A549 (cell line): ENCODE measurements at regions not wholly inside any gene's neighbourhood (a gene's known extent, or its start where the extent isn't known, plus 50 kb on each side); places are given as distances from the start of the nearest gene placed in this dataset.
A peak's percentile ranks its signal among the peaks of the same experiment; 100 is the strongest.

Experiments
- ATAC-seq, 2 experiments: fragments of 200-7000 bp in 1 of 2; fragments of >200 bp in 1 of 2; cut with Nextera tagmentation in 1 of 2; cut with Tn5 transposase in 1 of 2; 3 replicates each; pipeline versions ENCODE4 v1.8.0 to v1.9.1; 2018 to 2020; ENCODE audit warnings: mild to moderate bottlenecking in 1 of 2, moderate library complexity in 1 of 2
- CTCF ChIA-PET: fragments of 300-600 bp; sonication (Branson Sonifier 250); formaldehyde crosslinking; extraction: SDS; loops from one replicate; lab custom pipeline; 2021; ENCODE audit warnings: antibody characterized with exemption, inconsistent platforms; lab: Yijun Ruan, JAX
- POLR2A ChIA-PET: fragments of 350-600 bp; formaldehyde crosslinking; extraction: SDS; loops from one replicate; lab custom pipeline; 2021; ENCODE audit warnings: antibody characterized with exemption, inconsistent platforms; lab: Yijun Ruan, JAX
- DNase-seq, 2 experiments: peaks; one replicate each; pipeline versions ENCODE4 v3.0.0 to v3.0.0-alpha.2; 2011 to 2016; ENCODE audit warnings: low read depth in 1 of 2, low spot score in 1 of 2
- FAIRE-seq: peaks from 2 replicates; lab custom pipeline; 2011; peaks lifted over from hg19 to GRCh38; lab: Jason Lieb, UNC
- H3K27ac ChIP-seq, 2 experiments: fragments of >200 bp; sonication (Bioruptor Twin); formaldehyde crosslinking; 3 replicates each; pipeline ENCODE4 v1.5.1; 2016 to 2017
- H3K4me1 ChIP-seq: fragments of >200 bp; sonication (Bioruptor Twin); formaldehyde crosslinking; 3 replicates; pipeline ENCODE4 v1.6.1; 2016
- H3K4me2 ChIP-seq: fragments of >200 bp; sonication (Bioruptor Twin); formaldehyde crosslinking; 3 replicates; pipeline ENCODE4 v1.6.1; 2016
- H3K4me3 ChIP-seq: fragments of >200 bp; sonication (Bioruptor Twin); formaldehyde crosslinking; 3 replicates; pipeline ENCODE4 v1.5.1; 2016
- H3K9me3 ChIP-seq: fragments of >200 bp; sonication (Bioruptor Twin); formaldehyde crosslinking; 3 replicates; pipeline ENCODE4 v1.6.1; 2016
- ATOH8 ChIP-seq: fragments of 250-450 bp; sonication (Bioruptor Pico); IDR thresholded peaks from 2 replicates; pipeline ENCODE4 v1.5.0; 2020; ENCODE audit warnings: low read depth, mild to moderate bottlenecking, moderate library complexity
- CBX2 ChIP-seq: fragments of 200-600 bp; sonication (generic); IDR thresholded peaks from 2 replicates; pipeline ENCODE4 v1.6.1; 2016; ENCODE audit warnings: low read depth, mild to moderate bottlenecking, borderline replicate concordance
- CBX8 ChIP-seq: fragments of 200-600 bp; sonication (generic); IDR thresholded peaks from 2 replicates; pipeline ENCODE4 v1.6.1; 2016
- CHD2 ChIP-seq: fragments of 150-350 bp; IDR thresholded peaks from 2 replicates; pipeline ENCODE4 v1.6.1; 2014; ENCODE audit warnings: low read length; ENCODE audit not compliant: partially characterized antibody
- EHF ChIP-seq: fragments of 250-450 bp; sonication (Bioruptor Pico); IDR thresholded peaks from 2 replicates; pipeline ENCODE4 v1.5.0; 2020; ENCODE audit warnings: mild to moderate bottlenecking
- EHMT2 ChIP-seq: fragments of 200-600 bp; sonication (generic); IDR thresholded peaks from 2 replicates; pipeline ENCODE4 v1.6.1; 2016; ENCODE audit warnings: antibody characterized with exemption, low read depth, mild to moderate bottlenecking, moderate library complexity
- ELK1 ChIP-seq: fragments of 150-350 bp; IDR thresholded peaks from 2 replicates; pipeline ENCODE4 v1.6.1; 2014; ENCODE audit warnings: low read depth, mild to moderate bottlenecking, low read length
- ESRRA ChIP-seq: fragments of 150-350 bp; IDR thresholded peaks from 2 replicates; pipeline ENCODE4 v1.6.1; 2014; ENCODE audit warnings: mild to moderate bottlenecking, low read length, borderline replicate concordance
- FOSB ChIP-seq: fragments of 250-450 bp; sonication (Bioruptor Pico); IDR thresholded peaks from 2 replicates; pipeline ENCODE4 v1.5.0; 2020; ENCODE audit warnings: mild to moderate bottlenecking, moderate library complexity
- FOSL2 ChIP-seq, 2 experiments: fragments of 450-650 bp in 1 of 2; fragments of >200 bp in 1 of 2; sonication (Bioruptor Twin) in 1 of 2; formaldehyde crosslinking; IDR thresholded peaks; 2 replicates each; pipeline versions ENCODE4 v1.5.0 to v1.6.1; 2016 to 2020; ENCODE audit warnings: mild to moderate bottlenecking in 1 of 2, moderate library complexity in 1 of 2
- GATA3 ChIP-seq: IDR thresholded peaks from 2 replicates; pipeline ENCODE4 v1.6.1; 2012; ENCODE audit warnings: borderline replicate concordance
- HOXA7 ChIP-seq: fragments of 250-450 bp; sonication (Bioruptor Pico); IDR thresholded peaks from 2 replicates; pipeline ENCODE4 v1.5.0; 2020; ENCODE audit warnings: mild to moderate bottlenecking, moderate library complexity
- HOXB5 ChIP-seq: fragments of 250-450 bp; sonication (Bioruptor Pico); IDR thresholded peaks from 2 replicates; pipeline ENCODE4 v1.5.0; 2020; ENCODE audit warnings: mild to moderate bottlenecking, moderate library complexity
- KDM1A ChIP-seq: fragments of 200-600 bp; sonication (generic); IDR thresholded peaks from 2 replicates; pipeline ENCODE4 v1.6.1; 2016; ENCODE audit warnings: low read depth, mild to moderate bottlenecking
- KDM5A ChIP-seq: fragments of 200-600 bp; sonication (generic); IDR thresholded peaks from 2 replicates; pipeline ENCODE4 v1.6.1; 2016; ENCODE audit warnings: antibody characterized with exemption, mild to moderate bottlenecking
- MAFK ChIP-seq: fragments of 450-650 bp; IDR thresholded peaks from 2 replicates; pipeline ENCODE4 v1.6.1; 2014; ENCODE audit not compliant: partially characterized antibody
- MAX ChIP-seq: IDR thresholded peaks from 2 replicates; pipeline ENCODE4 v1.6.1; 2012
- MAZ ChIP-seq: fragments of 150-350 bp; IDR thresholded peaks from 2 replicates; pipeline ENCODE4 v1.6.1; 2014; ENCODE audit warnings: antibody characterized with exemption, low read depth, low read length, borderline replicate concordance
- MYC ChIP-seq: IDR thresholded peaks from 2 replicates; pipeline ENCODE4 v1.6.1; 2012; ENCODE audit warnings: mild to moderate bottlenecking, inconsistent platforms, low read length, improper control_type of control experiment, borderline replicate concordance
- NFE2L2 ChIP-seq: fragments of 150-350 bp; conservative IDR thresholded peaks from 2 replicates; pipeline ENCODE4 v1.6.1; 2014; ENCODE audit warnings: low read length
- NR3C1 ChIP-seq: fragments of >200 bp; sonication (Bioruptor Twin); formaldehyde crosslinking; IDR thresholded peaks from 3 replicates; pipeline ENCODE4 v1.6.1; 2017
- PBX3 ChIP-seq: IDR thresholded peaks from 2 replicates; pipeline ENCODE4 v1.6.1; 2012
- POLR2A ChIP-seq: IDR thresholded peaks from 2 replicates; pipeline ENCODE4 v1.6.1; 2012; ENCODE audit warnings: mild to moderate bottlenecking, low read length
- RAD21 ChIP-seq, 2 experiments: fragments of >200 bp in 1 of 2; sonication (Bioruptor Twin) in 1 of 2; formaldehyde crosslinking in 1 of 2; IDR thresholded peaks in 1 of 2; conservative IDR thresholded peaks in 1 of 2; 2 replicates in 1 of 2; 3 replicates in 1 of 2; pipeline ENCODE4 v1.6.1; 2012 to 2018; ENCODE audit warnings: inconsistent platforms in 1 of 2
- RFX5 ChIP-seq: fragments of 450-650 bp; IDR thresholded peaks from 2 replicates; pipeline ENCODE4 v1.7.1; 2014; ENCODE audit warnings: antibody characterized with exemption, mild to moderate bottlenecking, moderate library complexity
- RNF2 ChIP-seq: fragments of 200-600 bp; sonication (generic); IDR thresholded peaks from 2 replicates; pipeline ENCODE4 v1.6.1; 2016; ENCODE audit warnings: low read depth, mild to moderate bottlenecking, antibody characterized with exemption, moderate library complexity, borderline replicate concordance
- SREBF2 ChIP-seq: fragments of 450-650 bp; IDR thresholded peaks from 2 replicates; pipeline ENCODE4 v1.6.1; 2014; ENCODE audit warnings: mild to moderate bottlenecking, moderate library complexity
- TP53 ChIP-seq: fragments of 250-450 bp; sonication (Bioruptor Pico); IDR thresholded peaks from 2 replicates; pipeline ENCODE4 v1.5.0; 2021; ENCODE audit warnings: mild to moderate bottlenecking, moderate library complexity
- ZSCAN20 ChIP-seq: fragments of 250-450 bp; sonication (Bioruptor Pico); IDR thresholded peaks from 2 replicates; pipeline ENCODE4 v1.8.0; 2022; ENCODE audit warnings: mild to moderate bottlenecking, moderate library complexity
- WGBS: methylation state at CpG from one replicate; pipeline ENCODE4 v1.1.6; 2017; ENCODE audit errors: missing lambda C conversion rate; 5-methylcytosine and 5-hydroxymethylcytosine counted together

- FAIRE-seq (no peak), ATAC-seq (no peak)
These were observed 954.9 kb upstream of the GYPC start for GRCh38 chr2:125701070-125701469.

GRCh38 chr2:125707611-125708010, 948.3 kb upstream of the GYPC start:
- Histone ChIP-seq H3K4me2 (no peak overlapping the region), H3K4me1 (no peaks in the 10 kb centered on the region), H3K4me3 (no peak overlapping the region), H3K27ac (no peak overlapping the region), H3K9me3 (no peaks in the 10 kb centered on the region)
- TF ChIP-seq PBX3: no peak
- no peak for TF ChIP-seq HOXA7 (CRISPR knock-in tag)
- 0% methylated on average over 1 of the region's 1 CpG for WGBS
- FAIRE-seq (no peak), ATAC-seq (no peak), DNase-seq (no peak)
- POLR2A ChIA-PET: no interaction called here
- CTCF ChIA-PET: interaction anchor here (1.2 kb wide), 1 partner anchor 1681 kb away, joined by 3 read pairs; no protein-coding TSS in a partner anchor

More at GRCh38 chr2:125701070-125701469, 954.9 kb upstream of the GYPC start:
- Histone ChIP-seq H3K4me1 (no peaks in the 10 kb centered on the region), H3K4me2 (no peak overlapping the region), H3K9me3 (no peaks in the 10 kb centered on the region), H3K4me3 (no peak overlapping the region), H3K27ac (no peak overlapping the region)
- 7% methylated on average over 2 of the region's 2 CpGs for WGBS
- CTCF ChIA-PET: interaction anchor here (0.6 kb wide), 1 partner anchor 31 kb away, joined by 3 read pairs; no protein-coding TSS in a partner anchor
- no peak for DNase-seq
- TF ChIP-seq MAFK (peak; percentile 52), RNF2 (no peak), NFE2L2 (peak; percentile 70), MAZ (no peak), RAD21 (conservative IDR thresholded peaks at IDR 0.05 in 1 of 2, IDR thresholded peaks at IDR 0.05 in 1 of 2) (no peak), TP53 (no peak), MAX (no peak), CHD2 (no peak), MYC (no peak), EHMT2 (no peak), HOXB5 (CRISPR knock-in tag) (no peak)
- POLR2A ChIA-PET: no interaction called here

- Histone ChIP-seq H3K4me1 (no peaks in the 10 kb centered on the region), H3K9me3 (no peaks in the 10 kb centered on the region), H3K4me3 (no peak overlapping the region), H3K4me2 (no peak overlapping the region), H3K27ac (no peak overlapping the region)
- ATAC-seq (no peak), FAIRE-seq (no peak), DNase-seq (no peak)
- ChIA-PET CTCF (interaction anchor here (0.6 kb wide), 1 partner anchor 174 kb away, joined by 3 read pairs; no protein-coding TSS in a partner anchor), POLR2A (no interaction called here)
- whole genome bisulfite sequencing: under 1% methylated on average over 6 of the region's 6 CpGs
- no peak for TF ChIP-seq CBX8
- TF ChIP-seq ESRRA: no peak
- TF ChIP-seq RNF2: no peak
- no peak for TF ChIP-seq FOSB (CRISPR knock-in tag)
- no peak for TF ChIP-seq SREBF2
- no peak for TF ChIP-seq ELK1
- TF ChIP-seq HOXB5 (CRISPR knock-in tag): no peak
- TF ChIP-seq RAD21 (conservative IDR thresholded peaks at IDR 0.05 in 1 of 2, IDR thresholded peaks at IDR 0.05 in 1 of 2): no peak
- TF ChIP-seq KDM1A: no peak
- no peak for TF ChIP-seq RFX5
- TF ChIP-seq FOSL2 (IDR thresholded peaks at IDR 0.05): no peak
- TF ChIP-seq FOSL2 (CRISPR knock-in tag; IDR thresholded peaks at IDR 0.05): no peak
- no peak for TF ChIP-seq CBX2
- TF ChIP-seq ATOH8 (CRISPR knock-in tag): no peak
- TF ChIP-seq KDM5A: no peak
- no peak for TF ChIP-seq NR3C1
- no peak for TF ChIP-seq HOXA7 (CRISPR knock-in tag)
- no peak for TF ChIP-seq POLR2A
- no peak for TF ChIP-seq ZSCAN20 (CRISPR knock-in tag)
- TF ChIP-seq GATA3: no peak
- no peak for TF ChIP-seq EHF (CRISPR knock-in tag)
These were observed 945.4 kb upstream of the GYPC start for GRCh38 chr2:125710561-125710960.
